Keratinocyte (primary cell): ENCODE measurements at regions not wholly inside any gene's neighbourhood (a gene's known extent, or its start where the extent isn't known, plus 50 kb on each side); places are given as distances from the start of the nearest gene placed in this dataset.

Source experiments
- DNase-seq: peaks from one replicate; pipeline ENCODE4 v3.0.0-alpha.2; 2011; ENCODE audit warnings: low read depth, missing footprints, low spot score
- FAIRE-seq: peaks from 2 replicates; lab custom pipeline; 2011; peaks lifted over from hg19 to GRCh38; lab: Jason Lieb, UNC
- H2AFZ ChIP-seq: 2 replicates; pipeline ENCODE4 v1.6.0; 2012; ENCODE audit warnings: low read length, control low read depth, inconsistent platforms; ENCODE audit not compliant: control insufficient read depth
- H3K27ac ChIP-seq: 2 replicates; pipeline ENCODE4 v1.5.1; 2011; ENCODE audit warnings: low read length; ENCODE audit not compliant: control insufficient read depth, insufficient read depth
- H3K27me3 ChIP-seq: 3 replicates; pipeline ENCODE4 v1.6.0; 2011; ENCODE audit warnings: low read length; ENCODE audit not compliant: control insufficient read depth, insufficient read depth; ENCODE audit errors: extremely low read depth
- H3K36me3 ChIP-seq, 2 experiments: 2 replicates in 1 of 2; 3 replicates in 1 of 2; pipeline ENCODE4 v1.5.1; 2011; ENCODE audit warnings: low read length in 2 of 2, mild to moderate bottlenecking in 1 of 2; ENCODE audit not compliant: control insufficient read depth in 2 of 2, insufficient read depth in 2 of 2; ENCODE audit errors: extremely low read depth in 1 of 2
- H3K4me1 ChIP-seq: 3 replicates; pipeline ENCODE4 v1.5.1; 2011; ENCODE audit warnings: low read length; ENCODE audit not compliant: control insufficient read depth, insufficient read depth; ENCODE audit errors: extremely low read depth
- H3K4me2 ChIP-seq: 3 replicates; pipeline ENCODE4 v1.6.0; 2011; ENCODE audit warnings: low read depth, low read length; ENCODE audit not compliant: control insufficient read depth, insufficient read depth; ENCODE audit errors: extremely low read depth
- H3K4me3 ChIP-seq, 3 experiments: fragments of 200-600 bp in 1 of 3; sonication (generic) in 1 of 3; 2 replicates in 2 of 3; 3 replicates in 1 of 3; pipeline ENCODE4 v1.5.1; 2011 to 2016; ENCODE audit warnings: low read length in 3 of 3, mild to moderate bottlenecking in 3 of 3, control low read depth in 2 of 3, inconsistent platforms in 1 of 3, low read depth in 1 of 3, mixed read lengths in 1 of 3, mixed run types in 1 of 3, moderate library complexity in 1 of 3; ENCODE audit not compliant: control insufficient read depth in 2 of 3, insufficient read depth in 2 of 3; ENCODE audit errors: extremely low read depth in 1 of 3
- H3K79me2 ChIP-seq: 2 replicates; pipeline ENCODE4 v1.6.0; 2012; ENCODE audit warnings: low read length; ENCODE audit not compliant: control insufficient read depth, insufficient read depth
- H3K9ac ChIP-seq: 3 replicates; pipeline ENCODE4 v1.6.0; 2011; ENCODE audit warnings: low read length; ENCODE audit not compliant: control insufficient read depth, insufficient read depth; ENCODE audit errors: extremely low read depth
- H3K9me1 ChIP-seq: 3 replicates; pipeline ENCODE4 v1.6.0; 2011; ENCODE audit warnings: low read length; ENCODE audit not compliant: control insufficient read depth, insufficient read depth; ENCODE audit errors: extremely low read depth
- H3K9me3 ChIP-seq: 2 replicates; pipeline ENCODE4 v1.5.1; 2012; ENCODE audit warnings: low read depth, low read length; ENCODE audit not compliant: control insufficient read depth
- H4K20me1 ChIP-seq: 3 replicates; pipeline ENCODE4 v1.6.0; 2011; ENCODE audit warnings: low read length; ENCODE audit not compliant: control insufficient read depth, insufficient read depth; ENCODE audit errors: extremely low read depth
- CTCF ChIP-seq, 3 experiments: IDR thresholded peaks in 1 of 3; conservative IDR thresholded peaks in 1 of 3; optimal IDR thresholded peaks in 1 of 3; 2 replicates in 2 of 3; 3 replicates in 1 of 3; pipeline versions ENCODE3 to v1.5.1; 2011; ENCODE audit warnings: low read length in 3 of 3, mild to moderate bottlenecking in 3 of 3, moderate library complexity in 2 of 3, control low read depth in 1 of 3, inconsistent platforms in 1 of 3; ENCODE audit not compliant: insufficient read depth in 2 of 3; ENCODE audit errors: extremely low read depth in 1 of 3
- EZH2 ChIP-seq: IDR thresholded peaks from one replicate; pipeline ENCODE4 v1.6.1; 2012; ENCODE audit warnings: inconsistent platforms, mild to moderate bottlenecking, low read length, moderate library complexity
- dilution Hi-C: fragments of 300-500 bp; cut with MboI; formaldehyde crosslinking; loops from one replicate; pipeline ENCODE4 v1.7.0; 2020; ENCODE audit warnings: low sequenced_read_pairs; ENCODE audit not compliant: extremely low pct_ligation_motif_present

- Histone ChIP-seq H3K4me2 (no peak overlapping the region), H3K9me3 (no peaks in the 10 kb centered on the region), H3K36me3 (no peaks in the 10 kb centered on the region), H3K27me3 (no peaks in the 10 kb centered on the region), H3K27ac (no peak overlapping the region), H4K20me1 (no peaks in the 10 kb centered on the region), H3K9ac (no peak overlapping the region), H3K9me1 (no peaks in the 10 kb centered on the region), H3K4me3 (no peak overlapping the region), H3K79me2 (no peaks in the 10 kb centered on the region), H2AFZ (no peak overlapping the region), H3K4me1 (no peaks in the 10 kb centered on the region)
- no peak for TF ChIP-seq EZH2
- TF ChIP-seq CTCF (optimal IDR thresholded peaks at IDR 0.05 in 1 of 3, IDR thresholded peaks at IDR 0.05 in 1 of 3, conservative IDR thresholded peaks at IDR 0.05 in 1 of 3; ENCODE audit: extremely low read depth in 1 of 3, insufficient read depth in 2 of 3, low read length in 3 of 3) = no peak
- FAIRE-seq = no peak
- DNase-seq = no peak
- dilution Hi-C loops = no loop called here
Observed at GRCh38 chr4:64497491-64497890, 88.2 kb upstream of the TECRL start.

DNA sequence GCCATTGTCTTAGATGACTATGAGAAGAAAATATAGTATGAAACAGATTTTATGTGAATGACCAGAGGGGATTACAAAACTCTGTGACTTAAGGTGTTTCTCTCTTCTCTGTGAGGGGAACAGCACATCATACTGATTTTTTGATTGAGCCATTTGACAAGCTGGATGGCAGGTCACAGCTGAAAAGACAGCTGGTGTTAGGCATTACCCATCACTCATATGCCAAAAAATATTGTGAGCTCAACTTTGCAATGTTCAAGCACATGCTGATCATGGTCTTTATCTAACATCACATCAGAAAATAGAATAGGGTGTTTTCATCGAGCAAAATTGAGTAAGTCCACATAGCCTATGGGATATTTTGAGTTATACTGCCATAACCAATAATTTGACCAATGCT is 86.7 kb upstream of the TECRL start:
- H3K36me3 ChIP-seq = no peaks in the 10 kb centered on the region
- no peaks in the 10 kb centered on the region for H3K9me3 ChIP-seq
- no peak overlapping the region for H3K4me2 ChIP-seq
- no peak overlapping the region for H2AFZ ChIP-seq
- H3K4me3 ChIP-seq = no peak overlapping the region
- H3K27ac ChIP-seq = no peak overlapping the region
- no peaks in the 10 kb centered on the region for H3K4me1 ChIP-seq
- H3K9ac ChIP-seq = no peak overlapping the region
- TF ChIP-seq EZH2 = no peak
- no peak for TF ChIP-seq CTCF (optimal IDR thresholded peaks at IDR 0.05 in 1 of 3, IDR thresholded peaks at IDR 0.05 in 1 of 3, conservative IDR thresholded peaks at IDR 0.05 in 1 of 3; ENCODE audit: extremely low read depth in 1 of 3, insufficient read depth in 2 of 3, low read length in 3 of 3)
- no peaks in the 10 kb centered on the region for H3K9me1 ChIP-seq
- H4K20me1 ChIP-seq = no peaks in the 10 kb centered on the region
- no peaks in the 10 kb centered on the region for H3K27me3 ChIP-seq
- DNase-seq = no peak
- H3K79me2 ChIP-seq = no peaks in the 10 kb centered on the region
- dilution Hi-C loops = no loop called here
- FAIRE-seq = no peak
